A673 (cell line): ENCODE measurements at regions not wholly inside any gene's neighbourhood (a gene's known extent, or its start where the extent isn't known, plus 50 kb on each side); places are given as distances from the start of the nearest gene placed in this dataset.

Source experiments
- EZH2 ChIP-seq: fragments of 200-600 bp; sonication (generic); IDR thresholded peaks from 2 replicates; pipeline ENCODE4 v1.6.1; 2017; ENCODE audit warnings: borderline replicate concordance, low read depth, mild to moderate bottlenecking, mixed read lengths, antibody characterized with exemption, low read length; ENCODE audit not compliant: poor library complexity, severe bottlenecking
- TF ChIP-seq, protein P1 (sequence below): fragments of 300-800, 200-600 bp; sonication (generic); conservative IDR thresholded peaks from 2 replicates; pipeline ENCODE4 v1.5.1; 2017; ENCODE audit warnings: low read depth, mild to moderate bottlenecking, antibody characterized with exemption, low read length, moderate library complexity, mixed read lengths

GRCh38 chr22:48380016-48380665 is 1447.5 kb downstream of the BRD1 start:
- TF ChIP-seq, protein P1, sequence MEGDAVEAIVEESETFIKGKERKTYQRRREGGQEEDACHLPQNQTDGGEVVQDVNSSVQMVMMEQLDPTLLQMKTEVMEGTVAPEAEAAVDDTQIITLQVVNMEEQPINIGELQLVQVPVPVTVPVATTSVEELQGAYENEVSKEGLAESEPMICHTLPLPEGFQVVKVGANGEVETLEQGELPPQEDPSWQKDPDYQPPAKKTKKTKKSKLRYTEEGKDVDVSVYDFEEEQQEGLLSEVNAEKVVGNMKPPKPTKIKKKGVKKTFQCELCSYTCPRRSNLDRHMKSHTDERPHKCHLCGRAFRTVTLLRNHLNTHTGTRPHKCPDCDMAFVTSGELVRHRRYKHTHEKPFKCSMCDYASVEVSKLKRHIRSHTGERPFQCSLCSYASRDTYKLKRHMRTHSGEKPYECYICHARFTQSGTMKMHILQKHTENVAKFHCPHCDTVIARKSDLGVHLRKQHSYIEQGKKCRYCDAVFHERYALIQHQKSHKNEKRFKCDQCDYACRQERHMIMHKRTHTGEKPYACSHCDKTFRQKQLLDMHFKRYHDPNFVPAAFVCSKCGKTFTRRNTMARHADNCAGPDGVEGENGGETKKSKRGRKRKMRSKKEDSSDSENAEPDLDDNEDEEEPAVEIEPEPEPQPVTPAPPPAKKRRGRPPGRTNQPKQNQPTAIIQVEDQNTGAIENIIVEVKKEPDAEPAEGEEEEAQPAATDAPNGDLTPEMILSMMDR: no peak
- no peak for TF ChIP-seq EZH2
